ENCODE measurements at regions not wholly inside any gene's neighbourhood (a gene's known extent, or its start where the extent isn't known, plus 50 kb on each side); places are given as distances from the start of the nearest gene placed in this dataset.

- DNase-seq = no peak
These were observed 50.3 kb upstream of the TCF12 start for GRCh38 chr15:56868170-56868569.

GRCh38 chr15:56866803-56867202 lies 51.6 kb upstream of the TCF12 start:
- DNase-seq = no peak

DNA sequence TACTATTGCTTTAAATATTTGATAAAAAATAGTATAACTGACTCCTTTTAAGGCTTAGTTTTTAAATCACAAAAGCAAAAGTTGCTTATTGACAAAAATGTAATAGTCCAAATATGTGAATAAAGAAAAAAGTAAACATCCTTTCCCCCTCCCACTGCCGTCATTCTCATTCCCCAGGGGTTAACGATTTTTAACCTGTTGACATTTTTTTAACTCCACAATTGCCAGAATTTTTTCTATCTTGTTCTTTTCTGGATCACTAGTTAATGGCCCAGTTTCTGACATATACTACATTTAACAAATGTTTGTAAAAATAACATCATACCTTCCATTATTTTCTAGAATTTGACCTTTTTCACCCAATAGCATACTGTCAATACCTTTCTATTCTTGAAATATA lies 60.6 kb upstream of the TCF12 start:
- no peak for DNase-seq

- DNase-seq = no peak
These were observed 61.5 kb upstream of the TCF12 start for GRCh38 chr15:56856934-56857333.

- no peak for DNase-seq
These were observed 73.6 kb upstream of the TCF12 start for GRCh38 chr15:56844892-56845291.

DNA sequence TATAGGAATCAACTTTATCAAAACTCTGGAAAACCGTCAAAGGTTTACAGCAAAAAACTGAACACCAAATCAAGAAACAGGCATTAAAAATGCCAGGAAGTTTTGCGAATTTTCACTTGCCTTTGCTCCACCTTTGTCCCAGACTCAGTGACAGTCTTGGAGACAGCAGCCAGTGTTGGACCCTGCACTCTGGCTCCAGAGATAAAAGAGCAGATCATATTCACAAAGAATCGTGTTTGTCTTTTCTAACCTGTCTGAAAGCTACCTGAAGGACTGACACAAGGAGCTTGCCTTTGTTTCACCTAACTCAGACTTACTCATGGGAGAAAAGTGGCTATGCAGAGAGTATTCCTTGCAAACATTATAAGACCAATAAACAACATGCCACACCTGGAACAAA lies 74.0 kb upstream of the TCF12 start:
- DNase-seq = no peak

- no peak for DNase-seq
These were observed 78.8 kb upstream of the TCF12 start for GRCh38 chr15:56839641-56840040.

GRCh38 chr15:56839099-56839498 lies 79.3 kb upstream of the TCF12 start:
- no peak for DNase-seq

DNA sequence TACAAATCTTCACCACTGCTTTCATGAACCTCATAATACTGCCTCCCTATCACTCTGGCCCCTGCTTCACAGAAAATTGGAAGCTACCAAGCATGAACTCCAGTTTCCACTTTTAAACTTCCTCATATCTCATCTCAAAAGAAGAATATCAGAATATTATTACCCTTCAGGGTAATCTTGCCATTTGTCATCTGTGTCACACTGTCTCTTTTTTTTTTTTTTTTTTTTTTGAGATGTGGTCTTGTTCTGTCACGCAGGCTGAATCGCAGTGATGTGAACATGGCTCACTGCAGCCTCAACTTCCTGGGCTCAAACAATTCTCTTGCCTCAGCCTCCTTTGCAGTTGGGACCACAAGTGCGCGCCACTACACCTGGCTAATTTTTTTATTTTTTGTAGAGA lies 80.4 kb upstream of the TCF12 start:
- DNase-seq = no peak

DNA sequence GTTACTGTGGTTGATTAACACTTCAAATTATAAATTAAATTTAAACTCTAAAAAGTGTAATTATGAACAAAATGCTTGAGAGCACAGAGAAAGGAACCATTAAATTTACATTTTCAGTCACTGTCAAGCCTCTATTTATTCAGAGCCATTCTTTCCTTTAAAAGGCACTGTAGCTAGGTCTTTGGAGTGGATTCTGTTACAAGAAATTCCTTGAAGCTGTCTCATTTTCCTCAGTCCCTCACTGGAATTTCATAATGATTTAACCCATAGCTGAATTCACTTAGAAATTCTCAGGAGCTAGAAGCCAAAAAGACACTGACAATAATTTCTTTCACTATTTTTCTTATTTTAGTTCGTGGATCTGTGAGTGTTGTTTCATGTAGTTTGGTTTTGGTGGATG lies 81.2 kb upstream of the TCF12 start:
- DNase-seq = no peak

DNA sequence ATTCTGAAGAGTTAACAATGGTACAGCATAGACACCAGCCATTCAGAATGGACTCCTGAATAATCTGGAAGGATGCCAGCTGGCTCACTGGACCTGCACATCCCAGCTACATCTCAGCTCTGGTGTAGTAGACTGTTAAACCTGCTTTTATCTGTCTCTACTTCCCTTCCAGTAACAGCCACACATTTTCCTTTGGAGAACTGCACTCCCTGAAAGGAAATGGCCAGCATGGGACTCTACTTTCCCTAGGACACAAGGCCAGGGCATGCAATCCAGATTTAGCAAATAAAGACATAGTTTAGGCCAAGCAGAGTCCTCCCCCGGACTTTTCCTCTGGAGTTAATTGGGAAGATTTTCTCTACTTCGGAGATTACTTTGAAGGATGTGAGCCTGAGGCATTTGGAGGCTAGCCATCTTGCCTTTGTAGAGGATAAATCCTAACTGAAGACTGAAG lies 82.7 kb upstream of the TCF12 start:
- no peak for DNase-seq

DNA sequence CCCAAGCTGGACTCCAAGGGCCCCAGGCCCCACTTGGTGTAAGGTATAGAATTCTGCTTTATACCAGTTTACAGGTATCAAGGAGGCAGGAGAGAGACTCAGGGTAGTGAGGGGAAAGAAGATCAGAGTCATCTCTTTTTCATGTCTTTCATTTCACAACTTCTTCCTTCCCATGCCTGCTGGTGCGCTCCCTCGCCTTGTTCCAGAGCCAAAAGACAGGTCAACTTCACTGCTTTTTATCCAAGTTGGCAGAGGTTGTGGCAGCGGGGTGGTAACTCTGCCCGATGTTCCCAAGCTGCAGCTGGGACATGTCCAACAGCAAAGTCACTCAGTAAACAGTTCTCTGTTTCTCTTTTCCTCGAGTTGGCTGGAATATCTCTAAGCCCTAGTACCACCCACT lies 86.3 kb upstream of the TCF12 start:
- no peak for DNase-seq

GRCh38 chr15:56831467-56832005 lies 86.9 kb upstream of the TCF12 start:
- DNase-seq = no peak

DNA sequence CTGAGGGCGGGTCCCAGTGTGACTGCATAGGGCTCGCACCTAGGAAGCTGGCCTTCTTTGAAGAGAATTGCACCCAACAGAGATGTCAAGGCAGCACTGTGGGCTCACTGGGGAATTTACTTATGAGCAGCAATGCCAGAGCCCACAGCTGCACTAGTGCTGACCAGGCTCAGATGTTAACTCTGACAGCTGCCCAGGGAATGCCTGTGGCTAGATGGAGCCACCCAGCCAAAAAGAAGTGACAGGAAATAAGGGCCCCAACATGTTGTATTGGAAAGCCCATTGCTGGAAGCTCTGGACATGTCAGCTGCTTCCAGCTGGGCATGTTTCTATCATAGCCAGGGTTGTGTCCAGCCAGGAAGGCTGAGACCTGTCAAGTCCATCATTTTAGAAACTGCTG lies 90.9 kb upstream of the ZNF280D start:
- no peak for DNase-seq

DNA sequence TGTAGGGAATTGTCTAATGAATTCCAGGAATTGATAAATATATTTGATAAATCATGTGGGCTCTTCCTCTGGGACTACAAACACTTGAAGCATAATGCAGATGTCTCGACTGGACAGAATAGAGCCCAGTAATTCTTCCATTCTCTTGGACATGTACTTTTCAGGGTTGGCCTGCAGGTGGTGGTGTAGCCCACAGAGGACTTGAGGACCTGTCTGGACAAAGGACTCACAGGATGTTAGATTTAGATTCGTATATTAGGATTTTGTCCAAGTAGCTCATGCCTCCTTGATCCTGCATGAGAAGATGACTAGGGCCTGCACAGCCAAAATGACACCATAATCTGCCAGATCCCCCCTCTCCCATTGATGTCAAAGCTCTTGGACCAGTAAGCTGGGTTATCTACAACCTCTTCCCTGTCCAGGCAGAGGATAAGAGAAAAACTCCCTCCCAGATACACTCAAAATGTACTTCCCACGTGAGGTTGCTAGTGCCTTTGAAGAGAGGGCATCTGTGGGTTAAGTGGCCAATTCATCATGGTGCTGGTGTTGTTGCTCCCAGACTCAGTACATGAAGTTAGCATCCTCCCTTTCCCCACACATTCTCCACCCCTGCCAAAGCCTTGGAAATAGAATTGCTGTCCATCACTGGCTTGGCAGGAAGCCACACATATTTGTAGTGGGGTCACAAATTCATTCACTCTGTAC lies 88.6 kb upstream of the ZNF280D start:
- DNase-seq = peak; percentile 15

DNA sequence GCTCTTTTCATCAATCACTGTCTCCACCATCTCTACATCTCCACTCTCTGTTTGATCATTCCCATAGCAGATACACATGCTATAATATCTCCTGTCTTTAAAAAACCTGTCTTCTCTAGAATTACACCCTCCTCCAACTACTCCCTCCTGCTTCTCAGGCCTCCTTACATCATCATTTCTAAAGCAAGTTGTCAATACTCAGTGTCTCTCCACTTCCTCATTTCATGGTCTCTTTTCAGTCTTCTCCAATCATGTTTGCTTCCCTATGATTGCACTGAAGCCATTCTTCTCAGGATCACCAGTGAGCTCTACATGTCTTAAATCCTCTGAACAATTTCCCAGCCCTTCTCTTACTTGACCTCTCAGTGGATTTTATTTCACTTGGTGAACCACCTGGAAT lies 87.0 kb upstream of the ZNF280D start:
- DNase-seq = no peak

DNA sequence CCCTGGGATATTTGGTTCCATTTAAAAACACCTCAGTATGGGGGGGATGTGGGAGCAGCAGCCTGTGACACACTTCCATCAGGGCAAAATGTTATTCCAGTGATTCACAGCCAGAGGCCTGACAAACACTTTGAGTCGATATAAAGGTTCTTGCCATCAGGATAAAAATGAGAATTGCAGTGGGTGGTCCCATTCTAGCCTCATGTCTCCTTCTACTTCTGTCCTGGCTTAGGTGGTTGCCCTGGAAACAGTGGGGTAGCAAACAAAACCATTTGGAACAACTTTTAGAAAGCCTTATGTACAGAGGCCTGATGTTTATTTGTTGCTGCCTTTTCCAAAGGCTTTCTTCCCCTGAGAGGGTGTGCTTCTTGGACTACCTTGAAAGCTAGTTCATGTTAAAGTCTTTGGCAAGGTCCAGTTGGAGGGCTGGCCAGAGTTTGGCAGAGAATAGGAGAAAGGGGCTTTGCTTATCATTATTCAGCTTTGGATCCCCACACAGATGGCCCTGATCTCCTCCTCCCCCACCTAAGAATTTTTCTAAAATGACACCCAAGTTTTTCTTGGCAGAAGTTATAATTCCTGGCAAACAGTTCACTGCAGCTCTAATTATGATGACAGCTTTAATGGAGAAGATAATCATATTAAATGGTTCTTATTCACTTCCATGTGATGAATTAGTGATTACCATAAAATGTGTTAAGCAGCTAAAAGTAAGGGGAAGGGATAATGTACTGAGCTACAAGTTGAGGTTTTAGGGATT lies 84.2 kb upstream of the ZNF280D start:
- no peak for DNase-seq

DNA sequence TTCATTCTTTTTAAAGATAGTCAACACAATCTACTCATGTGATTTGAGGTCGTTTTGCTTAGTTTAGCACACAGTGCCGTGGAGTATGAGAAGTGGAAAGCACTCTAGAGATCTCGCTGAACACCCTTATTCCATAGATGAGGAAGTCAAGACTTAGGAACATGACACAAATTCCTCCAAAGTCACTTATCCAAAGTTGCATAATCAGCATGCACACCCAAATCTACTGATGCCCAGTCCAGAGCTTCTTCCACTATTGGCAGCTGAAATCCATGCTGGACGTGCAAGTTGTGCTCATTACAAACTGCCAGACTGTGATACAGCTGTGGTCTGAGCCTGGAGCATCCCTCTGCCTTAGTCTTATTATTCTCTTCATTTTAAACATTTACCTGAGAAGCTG lies 83.5 kb upstream of the ZNF280D start:
- no peak for DNase-seq

DNA sequence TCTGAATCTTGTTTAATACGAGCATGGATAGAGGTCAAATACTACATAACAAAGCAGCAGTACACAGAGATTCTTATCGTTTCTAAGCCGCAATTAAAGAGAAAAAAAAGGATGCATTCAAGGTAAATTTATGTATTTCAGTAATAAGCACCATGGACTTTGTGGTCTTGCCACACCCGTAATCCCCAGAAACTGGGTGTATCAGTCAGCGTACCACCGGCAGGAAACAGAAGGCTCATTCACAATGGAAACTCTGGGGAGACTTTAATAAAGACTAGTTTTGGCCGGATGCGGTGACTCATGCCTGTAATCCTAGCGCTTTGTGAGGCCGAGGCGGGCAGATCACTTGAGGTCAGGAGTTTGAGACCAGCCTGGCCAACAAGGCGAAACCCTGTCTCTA lies 81.9 kb upstream of the ZNF280D start:
- DNase-seq = no peak

DNA sequence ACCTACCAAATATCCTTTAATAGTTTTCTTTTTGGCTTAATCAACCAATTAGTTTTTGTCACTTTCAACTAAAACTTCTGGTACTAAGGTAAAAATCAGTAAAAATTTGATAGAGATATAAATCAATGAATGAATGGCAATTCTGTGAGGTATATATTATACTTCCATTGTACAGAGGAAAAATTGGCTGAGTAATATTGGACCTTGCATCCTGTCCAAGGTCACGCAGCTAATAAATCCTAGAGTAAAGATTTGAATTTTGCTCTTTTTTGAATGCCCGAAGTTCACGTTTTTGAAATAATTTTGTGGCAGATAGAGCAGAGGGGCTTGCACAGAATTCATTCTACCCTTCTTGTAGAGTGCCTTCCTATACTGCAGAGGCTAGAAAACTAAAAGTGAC lies 81.1 kb upstream of the ZNF280D start:
- no peak for DNase-seq

DNA sequence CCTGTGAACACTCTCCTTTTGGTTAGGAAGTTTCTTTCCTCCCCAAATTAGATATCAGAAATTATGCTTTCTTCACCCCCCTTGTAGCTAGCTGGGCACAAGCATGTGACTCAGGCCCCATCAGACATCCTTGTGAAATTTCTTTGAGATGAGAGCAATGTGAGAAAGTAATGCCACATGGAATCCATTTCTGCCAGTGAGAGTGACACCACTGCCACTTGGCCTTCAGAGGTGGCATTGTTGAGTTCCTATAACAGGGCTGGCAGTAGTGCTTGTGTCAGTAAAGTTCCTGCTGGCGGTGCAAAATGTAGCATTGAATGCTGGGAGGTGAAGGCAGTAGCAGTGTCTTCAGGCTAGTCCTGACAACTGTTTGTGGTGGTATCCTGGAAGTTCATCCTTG lies 80.7 kb upstream of the ZNF280D start:
- DNase-seq = no peak

- DNase-seq = no peak
These were observed 79.7 kb upstream of the ZNF280D start for GRCh38 chr15:56812961-56813360.

- no peak for DNase-seq
These were observed 78.9 kb upstream of the ZNF280D start for GRCh38 chr15:56812221-56812620.

DNA sequence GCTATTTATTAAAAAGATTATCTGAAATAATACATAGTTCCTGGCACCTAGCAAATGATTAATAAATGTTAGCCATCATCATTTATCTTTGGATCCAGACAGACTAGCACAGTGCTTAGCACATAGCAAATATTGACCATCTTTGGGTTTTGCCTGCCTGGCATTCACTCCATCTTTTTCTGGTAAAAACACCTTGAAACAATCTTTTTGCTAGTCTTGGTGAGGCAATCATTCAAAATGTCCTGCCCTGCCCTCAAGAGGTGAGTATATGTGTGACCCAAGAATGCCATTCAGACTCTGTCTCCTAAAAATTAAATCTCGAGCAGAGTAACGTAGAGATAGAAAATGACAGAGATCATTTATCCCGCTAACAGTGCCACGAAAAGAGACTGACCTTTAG lies 78.3 kb upstream of the ZNF280D start:
- no peak for DNase-seq

DNA sequence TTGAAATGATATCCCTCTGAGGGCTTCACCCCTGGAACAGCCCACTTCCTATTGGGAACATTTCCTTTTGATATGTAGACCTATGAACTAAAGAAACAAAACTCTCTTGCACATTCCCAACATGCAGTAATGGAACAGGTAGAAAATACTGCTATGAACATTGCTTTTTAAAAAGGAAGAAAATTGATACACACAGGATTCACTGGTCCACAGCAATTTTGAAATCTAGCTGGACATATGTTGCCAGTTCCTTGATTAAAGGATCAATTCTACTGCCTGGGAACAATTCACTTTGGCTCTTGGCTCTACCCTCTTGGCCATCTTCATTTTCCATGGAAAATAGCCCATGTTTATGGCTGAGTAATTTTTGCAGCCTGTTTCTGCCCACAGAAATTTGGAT lies 74.9 kb upstream of the ZNF280D start:
- no peak for DNase-seq
